Peyer's patch (tissue), 4 donors: ENCODE measurements at regions not wholly inside any gene's neighbourhood (a gene's known extent, or its start where the extent isn't known, plus 50 kb on each side); places are given as distances from the start of the nearest gene placed in this dataset.

ENCODE experiments used
- DNase-seq, 3 donors: peaks; one replicate each; pipeline ENCODE4 v3.0.0-alpha.2; 2017 to 2019
- H3K27ac ChIP-seq, 4 donors: fragments of 200-600 bp; sonication (generic); one replicate each; pipeline ENCODE4 v1.5.1; 2016 to 2019
- H3K27me3 ChIP-seq, 2 donors: fragments of 200-600 bp; sonication (generic); one replicate each; pipeline ENCODE4 v1.5.1; 2019
- H3K36me3 ChIP-seq, 3 donors: fragments of 200-600 bp; sonication (generic); one replicate each; pipeline ENCODE4 v1.5.1; 2016 to 2019
- H3K4me1 ChIP-seq, 4 donors: fragments of 200-600 bp; sonication (generic); one replicate each; pipeline ENCODE4 v1.5.1; 2016 to 2019
- H3K4me3 ChIP-seq, 4 donors: fragments of 200-600 bp; sonication (generic); 1 replicate in 3 of 4; 2 replicates in 1 of 4; pipeline ENCODE4 v1.5.1; 2016 to 2019; ENCODE audit warnings: mild to moderate bottlenecking in 1 of 4
- H3K9me3 ChIP-seq, 4 donors: fragments of 200-600 bp; sonication (generic); one replicate each; pipeline ENCODE4 v1.5.1; 2016 to 2019; ENCODE audit warnings: mild to moderate bottlenecking in 1 of 4
- CTCF ChIP-seq, 6 experiments: fragments of 450-650 bp in 4 of 6; fragments of 200-600 bp in 2 of 6; sonication (generic) in 1 of 6; IDR thresholded peaks; one replicate each; pipeline ENCODE4 v1.5.1; 2017 to 2019; ENCODE audit warnings: antibody characterized with exemption in 6 of 6, mild to moderate bottlenecking in 3 of 6, moderate library complexity in 1 of 6
- POLR2A ChIP-seq, 2 donors: fragments of 450-650 bp; IDR thresholded peaks; one replicate each; pipeline ENCODE4 v1.5.1; 2017; ENCODE audit warnings: antibody characterized with exemption in 2 of 2, mild to moderate bottlenecking in 2 of 2, moderate library complexity in 2 of 2

GRCh38 chr1:5497503-5497902, 494.7 kb downstream of the NPHP4 start:
- DNase-seq = no peak
- no peak overlapping the region for H3K27ac ChIP-seq
- H3K4me1 ChIP-seq = no peaks in the 10 kb centered on the region
- H3K27me3 ChIP-seq = no peaks in the 10 kb centered on the region
- H3K4me3 ChIP-seq = no peak overlapping the region
- TF ChIP-seq POLR2A (IDR thresholded peaks at IDR 0.05) = no peak
- no peak for TF ChIP-seq CTCF (IDR thresholded peaks at IDR 0.05)
- no peaks in the 10 kb centered on the region for H3K9me3 ChIP-seq
- no peaks in the 10 kb centered on the region for H3K36me3 ChIP-seq

GRCh38 chr1:5495596-5496410, 496.4 kb downstream of the NPHP4 start:
- no peaks in the 10 kb centered on the region for H3K9me3 ChIP-seq
- H3K27me3 ChIP-seq = no peaks in the 10 kb centered on the region
- TF ChIP-seq CTCF (IDR thresholded peaks at IDR 0.05) (no peak), POLR2A (IDR thresholded peaks at IDR 0.05) (no peak)
- no peak overlapping the region for H3K4me3 ChIP-seq
- H3K36me3 ChIP-seq = no peaks in the 10 kb centered on the region
- no peaks in the 10 kb centered on the region for H3K4me1 ChIP-seq
- no peak overlapping the region for H3K27ac ChIP-seq
- peak in 1 of 3 donors; percentile 14 for DNase-seq

GRCh38 chr1:5494518-5494917, 497.7 kb downstream of the NPHP4 start:
- Histone ChIP-seq H3K4me3 (no peak overlapping the region), H3K27ac (no peak overlapping the region), H3K9me3 (no peaks in the 10 kb centered on the region), H3K4me1 (no peaks in the 10 kb centered on the region), H3K36me3 (no peaks in the 10 kb centered on the region), H3K27me3 (no peaks in the 10 kb centered on the region)
- no peak for DNase-seq
- TF ChIP-seq POLR2A (IDR thresholded peaks at IDR 0.05) = no peak
- no peak for TF ChIP-seq CTCF (IDR thresholded peaks at IDR 0.05)

GRCh38 chr1:5493851-5494311, 498.3 kb downstream of the NPHP4 start:
- peak in 1 of 3 donors; percentile 21 for DNase-seq
- H3K27me3 ChIP-seq = no peaks in the 10 kb centered on the region
- no peaks in the 10 kb centered on the region for H3K4me1 ChIP-seq
- H3K4me3 ChIP-seq = no peak overlapping the region
- H3K9me3 ChIP-seq = no peaks in the 10 kb centered on the region
- no peaks in the 10 kb centered on the region for H3K36me3 ChIP-seq
- no peak overlapping the region for H3K27ac ChIP-seq
- TF ChIP-seq CTCF (IDR thresholded peaks at IDR 0.05) = no peak
- TF ChIP-seq POLR2A (IDR thresholded peaks at IDR 0.05) = no peak

DNA sequence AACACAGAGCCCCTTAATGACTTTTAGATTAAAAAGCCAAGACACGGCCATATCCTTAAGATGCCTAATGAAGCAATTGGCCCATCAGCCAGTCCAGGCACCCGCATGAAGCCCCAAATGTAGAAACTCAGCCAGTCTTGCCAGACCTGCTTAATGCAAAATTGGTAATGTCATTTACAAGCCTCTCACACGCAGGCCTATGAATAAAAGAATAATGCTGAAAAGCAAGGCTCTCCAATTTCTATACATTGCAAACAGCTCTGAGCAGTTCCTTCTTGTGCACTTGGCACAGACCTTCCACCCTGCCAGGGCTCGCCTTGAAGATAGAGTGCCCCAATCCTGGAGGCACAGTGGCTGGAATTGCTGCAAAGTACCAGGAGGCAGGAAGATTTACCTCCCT, 498.9 kb downstream of the NPHP4 start:
- no peak for TF ChIP-seq CTCF (IDR thresholded peaks at IDR 0.05)
- no peak for TF ChIP-seq POLR2A (IDR thresholded peaks at IDR 0.05)
- Histone ChIP-seq H3K4me3 (no peak overlapping the region), H3K4me1 (no peaks in the 10 kb centered on the region), H3K36me3 (no peaks in the 10 kb centered on the region), H3K27me3 (no peaks in the 10 kb centered on the region), H3K27ac (no peak overlapping the region), H3K9me3 (no peaks in the 10 kb centered on the region)
- DNase-seq = no peak
